HG02759 (cell line): ENCODE measurements at regions not wholly inside any gene's neighbourhood (a gene's known extent, or its start where the extent isn't known, plus 50 kb on each side); places are given as distances from the start of the nearest gene placed in this dataset.
"Not testable (repeated sequence)": the region's sequence is repeated elsewhere in the genome, so short reads cannot be mapped to it uniquely, and the experiment has no call there.

Source experiments
- ATAC-seq: cut with Tn5 transposase; IDR thresholded peaks from one replicate; pipeline ENCODE4 v1.9.1; 2021; ENCODE audit warnings: mild to moderate bottlenecking, moderate library complexity; ENCODE audit not compliant: unreplicated experiment

DNA sequence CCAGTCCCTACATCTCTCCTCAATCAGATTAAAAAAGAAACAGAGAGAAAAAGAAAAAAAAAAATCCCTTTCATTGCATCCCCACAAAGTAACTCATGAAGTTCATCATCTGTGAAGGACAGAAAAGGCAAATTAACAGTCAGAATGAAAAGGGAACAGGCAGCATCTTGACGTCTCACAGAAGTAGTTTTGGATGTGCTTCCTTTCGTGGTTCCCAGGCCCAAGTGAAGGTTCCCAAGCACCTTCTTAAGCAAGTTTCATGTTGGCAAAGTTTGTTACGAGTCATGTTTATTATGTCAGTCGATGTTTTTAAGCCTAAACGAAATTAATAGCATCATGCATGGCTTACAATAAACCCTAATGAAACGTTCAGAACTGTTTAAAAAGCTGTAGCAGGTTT lies 475.2 kb downstream of the SETD4 start:
- ATAC-seq = no peak

DNA sequence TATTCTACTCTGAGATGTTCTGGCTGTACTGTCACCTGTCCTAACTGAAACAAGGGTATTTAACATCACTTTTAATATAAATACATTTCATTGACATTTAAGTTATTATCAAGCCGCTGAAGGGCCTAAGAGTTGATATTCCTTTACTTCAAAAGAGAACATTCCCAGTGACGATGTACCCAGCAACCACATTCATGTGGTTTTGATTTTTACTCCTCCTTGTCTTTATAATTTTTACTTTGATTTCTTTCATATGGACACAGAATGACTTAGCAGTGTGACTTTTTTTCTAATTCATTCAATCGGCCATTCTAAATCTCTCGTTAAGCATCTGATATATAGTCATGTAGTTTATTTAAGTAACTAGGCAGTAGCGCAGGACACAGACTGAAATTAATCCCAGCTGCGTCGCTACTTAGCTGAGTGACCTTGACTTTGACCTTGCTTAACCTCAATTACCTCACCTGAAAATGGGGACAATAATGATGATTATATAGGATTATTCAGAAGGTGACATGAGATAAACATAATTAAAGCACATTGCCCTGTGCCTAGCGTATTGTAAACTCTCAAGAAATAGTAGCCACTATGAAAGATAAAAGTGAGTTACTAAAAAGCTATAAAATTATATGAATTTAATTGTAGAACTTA lies 476.6 kb downstream of the SETD4 start:
- no peak for ATAC-seq

DNA sequence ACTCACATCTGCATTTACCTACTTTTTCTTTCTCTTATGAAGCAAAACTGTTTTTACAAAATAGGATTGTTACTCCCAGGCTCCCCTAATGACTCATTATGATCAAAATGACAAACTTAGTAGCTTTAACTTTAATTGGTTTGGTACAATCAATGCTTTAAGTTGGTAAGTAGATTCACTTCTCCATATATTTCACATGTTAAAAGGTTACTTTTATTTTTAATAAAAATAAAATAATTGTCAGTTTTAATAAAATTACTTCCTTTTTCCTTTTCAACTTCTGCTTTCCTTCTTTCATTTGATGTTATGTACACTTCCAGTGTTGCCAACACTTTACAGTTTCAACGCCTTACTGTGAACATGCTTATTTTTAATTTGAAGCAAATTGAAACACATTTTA lies 477.6 kb downstream of the SETD4 start:
- ATAC-seq = no peak

DNA sequence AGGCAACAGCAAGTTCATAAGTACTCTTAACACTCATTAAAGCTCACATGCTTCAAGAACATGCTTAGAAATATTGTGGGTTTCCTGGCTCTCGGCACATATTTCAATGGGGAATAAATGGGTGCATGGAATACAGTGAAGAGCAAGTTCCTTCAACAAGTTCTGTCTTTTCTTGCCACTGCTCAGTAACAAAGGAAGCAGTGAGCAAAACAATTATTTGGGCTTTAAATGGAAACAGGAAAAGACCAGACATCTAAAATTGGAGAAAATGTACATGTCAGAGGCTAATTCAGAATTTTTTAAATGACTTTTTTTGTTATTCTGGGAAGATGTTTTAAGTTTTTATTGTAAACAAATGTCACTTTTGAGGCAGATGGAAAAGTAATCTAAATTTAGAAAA lies 478.7 kb downstream of the SETD4 start:
- ATAC-seq = no peak

DNA sequence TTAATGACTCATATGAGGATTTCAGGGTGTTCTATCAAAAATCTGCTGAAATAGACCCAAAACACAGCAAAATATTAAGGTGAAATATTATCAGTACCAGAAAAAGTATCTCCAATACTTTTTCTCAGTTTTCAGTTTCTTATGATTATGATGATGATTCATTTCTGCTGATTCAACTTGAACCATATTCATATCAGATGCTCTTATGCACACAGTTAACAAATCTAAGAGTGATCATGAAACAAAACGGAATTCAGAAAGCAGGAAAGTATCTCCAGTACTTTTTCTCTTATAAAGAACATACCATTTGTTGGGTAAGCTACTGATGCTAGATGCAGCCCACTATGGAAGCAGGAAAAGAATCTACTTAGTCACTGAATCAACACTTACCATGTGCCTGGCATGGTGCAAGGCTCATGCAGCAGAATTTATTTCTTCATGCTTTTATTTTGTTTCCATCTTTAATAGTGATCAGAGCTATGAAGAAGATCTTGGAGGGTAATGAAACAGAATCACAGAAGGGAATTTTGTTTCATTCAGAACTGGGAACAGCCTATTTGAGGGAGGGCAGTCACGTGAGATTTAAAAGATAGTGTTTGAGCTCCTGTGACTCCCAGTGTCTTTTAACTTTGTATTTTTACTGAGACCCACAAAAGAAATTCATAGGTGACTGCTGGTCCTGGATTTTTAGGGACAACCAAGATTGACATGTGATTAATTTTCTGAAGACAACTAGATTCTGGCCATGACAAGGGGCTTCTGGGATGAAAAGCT lies 480.6 kb downstream of the SETD4 start:
- ATAC-seq = no peak

DNA sequence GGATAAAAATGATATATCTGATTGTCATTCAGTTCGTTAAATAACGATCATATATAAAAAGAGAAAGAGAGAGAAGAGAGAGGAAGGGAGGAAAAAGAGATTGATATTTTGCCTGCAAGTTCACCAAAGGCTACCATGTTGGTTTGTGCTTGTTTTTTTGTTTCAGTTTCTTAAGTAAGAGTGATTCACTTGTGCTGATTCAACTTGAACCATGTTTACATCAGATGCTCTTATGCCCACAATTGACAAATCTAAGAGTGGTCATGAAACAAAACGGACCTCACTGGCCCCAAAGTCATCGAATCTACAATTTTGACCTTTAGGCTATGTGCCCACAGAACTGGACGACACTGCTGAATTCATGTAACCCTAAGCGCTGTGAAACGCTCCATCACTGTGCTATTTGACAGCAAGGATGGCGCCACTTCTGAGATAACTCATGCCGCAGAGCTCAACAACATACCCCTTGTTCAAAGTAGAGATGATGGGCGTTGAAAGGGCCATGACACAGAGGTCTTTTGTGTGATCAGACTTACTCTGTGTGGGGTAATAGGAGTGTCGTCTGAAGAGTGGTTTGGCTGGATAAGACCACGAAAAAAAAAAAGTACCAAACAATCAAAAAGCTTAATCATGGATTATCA lies 481.4 kb downstream of the SETD4 start:
- no peak for ATAC-seq

DNA sequence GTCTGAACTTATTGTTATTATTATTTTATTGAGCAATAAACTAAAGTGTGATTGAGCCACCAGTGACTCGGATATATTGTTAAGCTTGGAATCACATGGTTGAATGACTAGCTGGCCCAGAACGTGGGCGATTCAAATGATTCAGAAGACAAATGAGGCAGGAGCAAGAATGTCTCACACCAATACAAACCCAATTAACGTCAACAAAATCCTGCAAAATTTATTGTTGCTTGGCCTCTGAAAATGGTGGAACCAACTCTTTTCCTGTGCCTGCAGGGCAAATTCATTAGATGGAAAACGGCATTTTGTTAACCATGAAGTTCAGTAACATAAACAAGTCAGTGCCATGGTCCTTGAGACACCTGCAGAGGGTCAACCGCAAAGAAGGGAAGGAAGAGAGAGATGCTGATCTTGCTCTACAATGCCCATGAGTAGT lies 482.0 kb downstream of the SETD4 start:
- no peak for ATAC-seq

DNA sequence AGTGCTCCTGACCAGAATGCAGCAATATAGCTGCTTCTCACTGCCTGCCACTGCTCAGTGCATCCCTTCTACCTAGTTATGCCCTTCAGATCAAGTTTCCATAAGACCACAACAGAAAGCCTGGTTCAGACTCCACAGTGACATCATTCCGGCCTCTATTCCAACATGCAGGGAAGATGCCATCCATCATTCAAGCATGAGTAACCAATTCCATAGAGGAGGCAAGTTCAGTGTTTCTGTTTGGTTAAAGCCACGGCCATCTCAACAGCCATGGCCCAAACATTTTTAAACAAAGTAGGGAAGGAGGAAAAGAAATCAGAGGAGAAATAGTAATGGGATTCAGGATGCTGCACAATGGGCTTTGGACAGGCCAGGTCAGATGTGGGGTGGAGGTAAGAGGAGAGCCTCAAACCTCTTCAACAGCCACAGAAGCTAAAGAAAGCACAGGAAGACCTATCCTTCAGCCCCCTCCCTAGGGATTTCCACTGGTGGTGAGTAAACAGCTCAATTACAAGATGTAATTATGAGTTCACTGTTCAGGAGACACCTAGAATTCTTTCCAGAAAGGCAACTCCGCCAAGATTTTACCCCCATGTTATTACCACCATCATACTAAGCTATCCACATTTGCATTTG lies 484.9 kb downstream of the SETD4 start:
- no peak for ATAC-seq

DNA sequence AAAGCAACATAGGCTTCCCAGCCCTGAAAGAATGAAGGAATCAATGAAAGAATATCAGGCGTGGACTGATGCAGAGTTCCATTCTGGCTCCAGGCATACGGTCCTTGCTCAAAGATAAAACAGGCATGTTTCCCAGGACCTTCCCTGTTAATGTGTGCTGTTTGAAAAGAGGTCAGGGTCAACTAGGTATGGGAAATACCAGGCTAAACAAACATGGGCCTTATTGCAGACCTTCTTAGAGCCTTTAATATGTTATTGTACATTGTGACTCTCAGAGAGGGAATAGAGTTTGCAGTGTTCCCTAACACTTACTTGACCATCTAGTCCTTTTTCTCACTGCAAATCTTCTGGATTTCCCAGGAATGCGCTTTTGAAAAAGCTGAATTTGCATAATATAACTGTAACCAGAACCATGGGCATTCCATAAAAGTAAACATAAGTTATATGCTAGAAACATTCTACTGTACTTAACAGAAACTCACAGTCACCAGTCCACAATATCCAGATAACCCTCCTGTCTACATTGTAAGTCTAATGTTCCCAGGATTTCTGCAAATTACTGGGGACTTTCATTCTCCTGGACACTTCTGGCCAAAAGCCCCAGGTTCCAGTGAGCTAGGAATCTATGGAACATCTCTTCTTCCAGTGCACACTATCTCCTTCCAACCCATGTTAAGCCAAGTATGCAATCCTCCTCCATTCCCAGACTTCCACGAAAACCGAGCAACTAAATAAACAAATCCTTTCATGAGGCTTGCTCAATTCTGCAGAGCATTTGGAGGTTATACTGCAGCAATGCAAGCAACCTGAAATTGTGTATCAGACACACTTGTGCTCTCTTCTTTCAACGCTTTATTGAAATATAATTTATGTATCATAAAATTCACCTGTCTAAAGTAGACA lies 486.6 kb downstream of the SETD4 start:
- no peak for ATAC-seq

DNA sequence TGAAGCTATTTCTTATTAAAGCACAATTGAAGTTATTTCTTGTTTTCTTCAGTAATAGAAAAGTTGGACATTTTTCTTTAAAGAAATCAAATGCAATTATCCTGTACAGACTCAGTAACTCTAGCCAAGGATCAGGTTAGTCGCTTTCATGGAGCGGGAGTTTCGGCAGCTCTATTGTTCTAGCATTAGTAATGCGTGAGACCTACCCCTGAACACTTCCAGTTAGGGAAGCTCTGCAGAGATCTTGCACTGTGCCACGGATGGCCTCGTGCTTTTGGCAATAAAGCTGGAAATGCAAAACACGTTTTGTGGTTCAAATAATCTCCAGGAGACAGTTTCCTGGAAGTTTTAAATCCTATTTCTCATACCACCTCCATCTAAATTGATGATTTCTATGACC lies 488.4 kb downstream of the SETD4 start:
- ATAC-seq = no peak

DNA sequence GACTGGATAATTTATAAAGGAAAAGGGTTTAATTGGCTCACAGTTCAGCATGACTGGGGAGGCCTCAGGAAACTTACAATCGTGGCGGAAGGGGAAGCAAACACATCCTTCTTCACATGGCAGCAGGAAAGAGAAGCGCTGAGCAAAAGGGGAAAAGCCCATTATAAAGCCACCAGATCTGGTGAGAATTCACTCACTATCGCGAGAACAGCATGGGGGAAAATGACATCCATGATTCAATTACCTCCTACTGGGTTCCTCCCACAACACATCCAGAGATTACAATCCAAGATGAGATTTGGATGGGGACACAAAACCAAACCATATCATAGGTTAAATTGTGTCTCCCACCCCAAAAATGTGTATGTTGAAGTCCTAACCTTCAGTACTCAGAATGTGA lies 491.7 kb downstream of the SETD4 start:
- ATAC-seq = no peak

DNA sequence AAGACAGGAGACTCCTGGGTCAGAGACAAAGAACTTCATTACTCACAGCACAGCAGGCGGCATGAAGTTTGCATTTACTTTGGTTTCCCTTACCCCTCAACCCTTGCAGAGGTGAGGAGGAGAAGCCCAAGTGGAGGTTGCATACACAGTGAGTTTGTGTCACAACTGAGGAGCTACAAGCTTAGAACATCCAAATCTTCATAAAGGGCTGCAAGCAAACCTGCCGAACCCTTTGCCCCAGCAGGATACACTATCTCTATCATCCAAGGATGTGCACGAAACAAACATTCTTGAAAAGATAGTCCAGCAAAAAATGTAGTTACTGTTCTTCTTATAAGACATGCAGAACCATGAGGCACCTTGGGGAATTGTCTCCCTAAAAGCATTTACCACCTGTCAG lies 493.5 kb downstream of the SETD4 start:
- no peak for ATAC-seq

DNA sequence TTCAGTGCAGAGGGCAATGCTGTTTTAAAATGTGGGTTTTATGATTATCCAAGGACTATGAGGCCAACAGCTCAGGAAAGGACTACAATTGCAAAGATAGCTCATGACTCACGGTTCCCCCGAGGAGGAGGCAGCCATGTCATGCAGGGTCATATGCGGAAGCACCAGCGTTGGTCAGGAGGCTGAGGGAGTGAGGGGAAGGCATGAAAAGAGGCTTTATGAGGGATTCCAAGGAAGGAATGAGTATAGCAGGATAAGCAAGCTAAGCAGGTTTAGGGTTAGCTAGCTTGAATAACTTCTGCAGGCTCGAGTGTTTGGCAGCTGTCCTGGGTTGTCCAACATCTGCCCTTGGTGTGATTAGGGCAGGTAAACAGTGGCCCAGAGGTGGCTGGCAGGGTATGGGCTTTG lies 495.1 kb downstream of the SETD4 start:
- ATAC-seq = no peak

DNA sequence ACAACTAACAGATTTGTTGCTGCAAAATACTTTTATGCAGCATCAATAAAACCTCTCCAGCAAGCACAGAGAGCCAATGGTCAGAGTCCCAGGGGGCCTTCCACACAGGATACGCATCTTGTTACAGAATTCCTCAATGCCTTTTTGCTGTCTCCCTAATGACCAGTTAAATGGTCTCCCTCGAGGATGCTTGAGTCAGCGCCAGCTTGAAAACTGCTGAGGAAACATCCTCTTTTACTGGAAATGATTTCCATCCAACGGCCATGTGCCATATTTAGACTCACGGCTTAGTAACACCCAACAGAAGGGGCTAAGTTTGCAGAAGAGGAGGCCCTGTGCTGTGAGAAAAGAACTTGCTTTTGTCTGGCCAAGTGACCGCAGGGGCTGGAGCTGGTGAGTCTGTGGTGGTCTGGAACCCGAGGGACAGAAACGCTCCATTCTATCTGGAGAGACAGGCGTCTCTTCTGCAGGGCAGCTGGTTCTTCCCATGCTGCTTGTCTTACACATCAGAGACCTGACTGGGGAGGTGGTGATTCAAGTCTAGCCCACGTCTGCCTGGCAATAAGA lies 496.4 kb downstream of the SETD4 start:
- no peak for ATAC-seq

DNA sequence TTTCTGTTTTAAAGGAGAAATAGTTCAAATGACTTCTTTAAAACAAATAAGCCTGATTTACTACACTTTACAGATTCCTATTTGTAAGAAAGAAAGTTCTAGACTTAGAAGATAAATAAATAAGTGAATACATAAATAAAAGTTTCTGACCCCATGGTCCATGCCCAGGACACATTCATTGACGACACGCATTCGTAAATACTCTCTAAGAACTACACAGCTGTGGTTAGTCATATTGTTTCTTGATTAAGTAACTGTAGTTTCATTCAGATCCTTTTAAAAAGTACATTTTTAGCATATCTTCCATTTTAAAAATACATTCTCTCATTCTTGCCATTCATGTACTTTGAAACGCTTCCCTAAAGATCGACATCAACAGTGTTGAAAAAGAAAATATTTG lies 497.4 kb downstream of the SETD4 start:
- no peak for ATAC-seq

DNA sequence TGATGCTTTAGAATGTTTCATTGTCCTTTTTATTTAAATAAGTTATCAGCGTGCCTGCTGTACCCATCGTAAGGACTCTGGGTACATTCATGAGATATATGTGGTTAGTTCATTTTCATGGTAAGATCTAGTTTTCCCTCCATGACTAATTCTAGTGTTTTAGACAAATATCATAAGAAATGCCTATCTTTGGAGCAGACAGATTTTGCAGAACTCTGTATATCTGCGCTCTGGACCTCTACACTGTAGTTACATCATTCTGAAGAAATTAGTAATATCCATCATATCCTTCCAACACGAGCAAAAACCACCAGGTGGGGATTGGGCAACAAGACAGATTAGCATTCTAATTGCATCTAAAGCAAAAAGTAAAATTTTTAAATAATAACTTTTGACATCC lies 499.2 kb downstream of the SETD4 start:
- no peak for ATAC-seq

DNA sequence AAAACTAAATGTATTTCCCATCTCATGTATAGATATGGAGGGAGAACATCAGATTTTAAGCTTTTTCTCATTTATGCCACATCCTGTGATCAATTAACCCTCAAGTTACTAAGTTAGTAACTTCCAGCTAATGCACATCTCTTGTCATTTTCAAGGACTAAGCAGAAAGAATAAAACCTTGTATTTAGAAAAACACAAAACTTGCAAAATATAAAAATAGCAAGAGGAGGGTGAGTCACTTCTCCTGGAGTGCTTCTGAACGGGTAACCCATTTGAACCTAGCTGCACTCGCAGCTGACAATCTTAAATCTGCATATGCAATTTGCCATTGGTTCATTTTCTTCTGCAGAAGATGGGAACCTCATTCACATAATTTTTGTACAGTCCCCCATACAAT lies 500.5 kb downstream of the SETD4 start:
- no peak for ATAC-seq

DNA sequence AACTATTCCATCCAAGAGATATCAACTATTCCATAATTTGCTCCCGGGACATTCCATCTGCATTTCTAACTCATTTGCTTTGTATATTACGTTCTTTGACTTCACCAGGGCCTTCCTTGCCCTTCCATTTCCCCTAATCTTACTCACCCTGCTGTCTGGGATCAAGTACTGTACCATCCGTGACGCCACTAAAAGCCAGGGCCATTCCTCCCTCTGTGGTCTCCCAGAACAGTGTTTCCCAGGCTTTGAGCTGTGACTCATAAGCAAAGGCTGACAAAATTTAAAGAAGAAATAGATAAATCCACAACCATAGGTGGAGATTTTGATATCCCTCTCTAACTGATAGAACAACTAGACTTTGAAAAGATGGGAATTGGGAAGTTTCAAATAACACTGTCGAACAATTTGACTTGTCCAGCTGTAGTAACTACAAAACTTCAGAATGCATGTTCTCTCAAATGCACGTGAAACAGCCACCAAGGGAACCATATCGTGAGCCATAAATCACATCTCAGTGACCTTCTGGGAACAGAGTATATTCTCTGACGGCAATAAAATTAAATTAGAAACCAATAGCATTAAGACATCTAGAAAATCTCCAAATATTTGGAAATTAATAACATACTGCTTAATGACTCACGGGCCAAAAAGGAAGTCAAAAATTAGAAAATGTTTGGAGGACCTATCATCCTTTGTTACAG lies 501.0 kb downstream of the SETD4 start:
- ATAC-seq = no peak

DNA sequence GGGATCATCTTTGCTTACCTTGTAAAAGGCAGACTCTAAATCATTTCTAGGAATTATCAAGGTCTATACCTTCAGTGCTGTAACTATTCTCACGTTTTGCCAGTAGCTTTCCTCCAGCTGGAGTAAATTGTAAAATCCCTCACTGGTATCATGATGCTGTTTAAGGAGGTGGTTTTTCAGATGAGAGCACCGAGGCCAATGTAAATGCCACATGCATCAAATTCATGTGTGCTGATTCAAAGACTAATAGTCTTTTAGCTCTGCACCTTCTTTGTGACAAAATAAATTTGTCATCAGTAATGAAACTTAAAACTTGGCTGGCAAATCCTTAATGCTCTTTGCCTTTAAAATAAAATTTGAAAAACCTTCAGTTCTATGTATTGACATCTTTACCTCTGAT lies 503.8 kb downstream of the SETD4 start:
- no peak for ATAC-seq

DNA sequence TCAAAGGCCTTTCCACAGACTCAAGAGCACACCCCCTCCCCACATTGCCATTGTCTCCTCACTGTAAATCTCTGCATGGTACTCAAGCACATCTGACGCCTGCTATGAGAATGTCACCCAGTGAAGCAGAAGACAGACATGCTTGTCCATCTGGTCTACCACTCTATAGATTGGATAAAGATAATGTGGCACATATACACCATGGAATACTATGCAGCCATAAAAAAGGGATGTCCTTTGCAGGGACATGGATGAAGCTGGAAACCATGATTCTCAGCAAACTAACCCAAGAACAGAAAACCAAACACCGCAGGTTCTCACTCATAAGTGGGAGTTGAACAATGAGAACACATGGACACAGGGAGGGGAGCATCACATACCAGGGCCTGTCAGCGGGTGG lies 503.4 kb upstream of the RUNX1 start:
- ATAC-seq = not testable (repeated sequence)
